Osteoblast (primary cell): ENCODE measurements at regions not wholly inside any gene's neighbourhood (a gene's known extent, or its start where the extent isn't known, plus 50 kb on each side); places are given as distances from the start of the nearest gene placed in this dataset.

Source experiments
- DNase-seq: peaks from one replicate; pipeline ENCODE4 v3.0.0; 2011; ENCODE audit warnings: low spot score, mixed read lengths; ENCODE audit not compliant: insufficient read length; ENCODE audit errors: missing footprints
- H2AFZ ChIP-seq: 2 replicates; pipeline ENCODE4 v1.6.0; 2011; ENCODE audit warnings: mild to moderate bottlenecking, low read length
- H3K27ac ChIP-seq: 2 replicates; pipeline ENCODE4 v1.5.1; 2011; ENCODE audit warnings: mild to moderate bottlenecking, low read depth, low read length, moderate library complexity
- H3K27me3 ChIP-seq: 2 replicates; pipeline ENCODE4 v1.6.0; 2012; ENCODE audit warnings: mild to moderate bottlenecking, control low read depth, inconsistent platforms, low read length, moderate library complexity; ENCODE audit not compliant: insufficient read depth
- H3K36me3 ChIP-seq: 2 replicates; pipeline ENCODE4 v1.5.1; 2011; ENCODE audit warnings: mild to moderate bottlenecking, low read length, control low read depth, moderate library complexity; ENCODE audit not compliant: insufficient read depth
- H3K4me1 ChIP-seq: 2 replicates; pipeline ENCODE4 v1.5.1; 2011; ENCODE audit warnings: mild to moderate bottlenecking, low read length, control low read depth, moderate library complexity; ENCODE audit not compliant: insufficient read depth
- H3K4me2 ChIP-seq: 2 replicates; pipeline ENCODE4 v1.6.0; 2011; ENCODE audit warnings: mild to moderate bottlenecking, low read length; ENCODE audit not compliant: insufficient read depth
- H3K4me3 ChIP-seq: fragments of 200-600 bp; sonication (generic); 3 replicates; pipeline ENCODE4 v1.5.1; 2012; ENCODE audit warnings: mild to moderate bottlenecking, low read length, inconsistent platforms; ENCODE audit not compliant: insufficient read depth
- H3K79me2 ChIP-seq: 2 replicates; pipeline ENCODE4 v1.6.0; 2012; ENCODE audit warnings: mild to moderate bottlenecking, low read length, control low read depth, inconsistent platforms; ENCODE audit not compliant: insufficient read depth
- H3K9me3 ChIP-seq: 2 replicates; pipeline ENCODE4 v1.5.1; 2011; ENCODE audit warnings: low read depth, low read length, control low read depth
- H4K20me1 ChIP-seq: 2 replicates; pipeline ENCODE4 v1.6.0; 2012; ENCODE audit warnings: mild to moderate bottlenecking, low read length, control low read depth; ENCODE audit not compliant: insufficient read depth
- TF ChIP-seq, protein P1 (sequence below): IDR thresholded peaks from 2 replicates; pipeline ENCODE4 v1.5.1; 2011; ENCODE audit warnings: mild to moderate bottlenecking, low read depth, low read length, moderate library complexity; ENCODE audit errors: extremely low read depth

DNA sequence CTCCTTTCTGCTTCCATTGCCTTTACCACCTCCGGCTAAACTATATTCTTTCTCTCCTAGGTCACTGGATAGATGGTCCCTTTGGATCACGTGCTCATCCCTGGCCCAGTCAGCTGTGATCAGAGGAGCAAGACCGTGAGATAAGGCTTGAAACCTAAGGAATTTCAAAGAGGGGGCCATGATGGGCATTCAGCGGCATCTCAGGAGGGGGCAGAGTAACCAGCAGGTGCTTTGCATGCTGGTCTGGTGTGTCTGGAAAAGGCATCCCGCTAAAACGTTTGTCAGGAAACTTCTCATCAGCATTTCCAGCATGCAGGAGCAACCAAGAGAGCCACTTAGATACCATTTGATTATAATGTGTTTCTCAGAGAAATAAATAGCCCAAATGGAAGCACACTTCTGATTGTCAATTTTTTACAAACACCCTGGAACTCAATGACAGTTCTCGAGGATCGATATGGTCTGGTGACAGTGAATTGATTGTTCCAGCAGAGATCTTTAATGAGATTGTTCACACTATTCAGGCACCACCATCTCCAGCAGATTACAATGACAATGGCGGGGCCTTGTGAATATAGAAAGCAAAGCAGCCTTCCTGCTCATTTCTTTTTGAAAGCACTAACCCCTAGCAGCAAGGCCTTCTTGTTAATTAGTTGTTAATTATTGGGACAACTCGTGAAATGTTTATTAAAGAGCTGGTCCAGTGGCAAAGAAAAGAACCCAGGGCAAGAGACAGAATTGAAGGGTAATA, 327.1 kb downstream of the PTTG2 start:
- H4K20me1 ChIP-seq, result no peaks in the 10 kb centered on the region
- no peak overlapping the region for H3K4me2 ChIP-seq
- DNase-seq, result no peak
- H3K36me3 ChIP-seq, result no peaks in the 10 kb centered on the region
- H3K27ac ChIP-seq, result no peak overlapping the region
- no peak overlapping the region for H2AFZ ChIP-seq
- peaks cover 2% of the 10 kb centered on the region for H3K27me3 ChIP-seq
- no peak overlapping the region for H3K4me3 ChIP-seq
- TF ChIP-seq, protein P1, sequence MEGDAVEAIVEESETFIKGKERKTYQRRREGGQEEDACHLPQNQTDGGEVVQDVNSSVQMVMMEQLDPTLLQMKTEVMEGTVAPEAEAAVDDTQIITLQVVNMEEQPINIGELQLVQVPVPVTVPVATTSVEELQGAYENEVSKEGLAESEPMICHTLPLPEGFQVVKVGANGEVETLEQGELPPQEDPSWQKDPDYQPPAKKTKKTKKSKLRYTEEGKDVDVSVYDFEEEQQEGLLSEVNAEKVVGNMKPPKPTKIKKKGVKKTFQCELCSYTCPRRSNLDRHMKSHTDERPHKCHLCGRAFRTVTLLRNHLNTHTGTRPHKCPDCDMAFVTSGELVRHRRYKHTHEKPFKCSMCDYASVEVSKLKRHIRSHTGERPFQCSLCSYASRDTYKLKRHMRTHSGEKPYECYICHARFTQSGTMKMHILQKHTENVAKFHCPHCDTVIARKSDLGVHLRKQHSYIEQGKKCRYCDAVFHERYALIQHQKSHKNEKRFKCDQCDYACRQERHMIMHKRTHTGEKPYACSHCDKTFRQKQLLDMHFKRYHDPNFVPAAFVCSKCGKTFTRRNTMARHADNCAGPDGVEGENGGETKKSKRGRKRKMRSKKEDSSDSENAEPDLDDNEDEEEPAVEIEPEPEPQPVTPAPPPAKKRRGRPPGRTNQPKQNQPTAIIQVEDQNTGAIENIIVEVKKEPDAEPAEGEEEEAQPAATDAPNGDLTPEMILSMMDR, result no peak
- H3K79me2 ChIP-seq, result no peaks in the 10 kb centered on the region
- no peaks in the 10 kb centered on the region for H3K9me3 ChIP-seq
- peaks cover 13% of the 10 kb centered on the region for H3K4me1 ChIP-seq

DNA sequence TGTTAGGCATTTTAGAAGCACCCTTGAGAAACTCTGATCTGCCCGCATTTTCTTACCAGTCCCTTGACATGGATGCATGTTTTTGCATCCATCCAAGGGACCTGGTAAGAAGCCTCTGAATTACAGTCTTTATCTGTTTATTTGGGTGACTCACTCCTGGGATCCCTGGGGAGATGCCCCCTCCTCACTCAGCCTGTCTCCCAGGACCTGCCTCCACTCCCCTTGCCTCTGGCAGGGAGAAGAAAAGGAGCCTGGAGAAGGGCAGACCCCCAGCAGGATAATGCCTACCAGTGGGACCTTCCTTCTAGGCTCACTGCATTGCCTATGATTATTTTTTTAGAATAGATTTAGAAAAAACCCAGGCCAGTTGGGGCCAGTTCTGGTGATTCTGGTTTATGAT, 329.4 kb downstream of the PTTG2 start:
- no peak for DNase-seq
- TF ChIP-seq, protein P1, result no peak

DNA sequence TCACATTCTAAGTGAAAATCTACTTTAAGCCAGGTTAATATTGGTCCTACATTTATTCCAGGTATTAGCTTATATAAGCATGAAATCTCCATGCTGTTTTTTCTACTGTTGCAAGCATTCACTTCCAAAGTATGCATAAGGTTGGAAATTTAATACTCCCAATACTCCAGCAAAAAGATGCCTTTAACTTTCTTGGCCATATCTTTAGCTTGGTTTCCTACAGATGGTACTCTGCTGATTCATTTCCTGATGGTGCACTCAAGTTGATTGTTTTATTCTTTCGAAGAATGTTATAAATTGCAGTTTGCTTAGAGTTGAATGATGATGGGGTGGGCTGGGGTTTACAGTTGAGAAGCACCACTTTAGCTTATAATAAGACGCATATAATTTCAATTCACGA, 330.2 kb downstream of the PTTG2 start:
- DNase-seq, result no peak
- Histone ChIP-seq H3K4me2 (no peak overlapping the region), H3K4me3 (no peak overlapping the region), H2AFZ (no peak overlapping the region), H3K4me1 (peaks cover 9% of the 10 kb centered on the region), H3K27ac (no peak overlapping the region), H4K20me1 (no peaks in the 10 kb centered on the region), H3K9me3 (peaks cover 9% of the 10 kb centered on the region), H3K27me3 (peaks cover 2% of the 10 kb centered on the region), H3K36me3 (no peaks in the 10 kb centered on the region), H3K79me2 (no peaks in the 10 kb centered on the region)
- TF ChIP-seq, protein P1, result no peak

More for the DNA sequence above, 329.4 kb downstream of the PTTG2 start:
- Histone ChIP-seq H3K27ac (no peak overlapping the region), H3K4me3 (no peak overlapping the region), H3K4me2 (no peak overlapping the region), H3K79me2 (no peaks in the 10 kb centered on the region), H3K4me1 (peaks cover 13% of the 10 kb centered on the region), H3K9me3 (peaks cover 9% of the 10 kb centered on the region), H4K20me1 (no peaks in the 10 kb centered on the region), H2AFZ (no peak overlapping the region), H3K27me3 (peaks cover 2% of the 10 kb centered on the region), H3K36me3 (no peaks in the 10 kb centered on the region)

DNA sequence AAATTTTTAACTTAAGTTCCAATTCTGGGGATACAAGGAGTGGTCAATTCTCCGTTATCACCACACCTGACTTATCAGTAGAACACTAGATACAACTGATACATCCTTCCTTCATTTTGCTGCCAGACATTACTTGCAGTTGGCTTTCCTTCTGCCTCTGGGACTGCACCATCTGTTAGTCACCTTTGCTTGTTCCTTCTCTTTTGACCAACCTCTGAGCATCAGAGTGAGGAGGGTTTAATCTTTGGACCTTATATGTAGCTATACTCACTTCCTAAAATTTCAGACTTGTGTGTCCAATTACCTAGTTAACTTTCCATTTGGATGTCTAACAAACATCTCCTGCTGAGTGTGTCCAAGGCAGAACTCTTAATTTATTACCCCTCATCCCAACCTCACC, 330.7 kb downstream of the PTTG2 start:
- Histone ChIP-seq H3K4me3 (no peak overlapping the region), H3K4me2 (no peak overlapping the region), H3K79me2 (no peaks in the 10 kb centered on the region), H3K9me3 (peaks cover 9% of the 10 kb centered on the region), H3K27ac (no peak overlapping the region), H3K27me3 (peaks cover 2% of the 10 kb centered on the region), H2AFZ (no peak overlapping the region), H4K20me1 (no peaks in the 10 kb centered on the region), H3K36me3 (no peaks in the 10 kb centered on the region), H3K4me1 (peaks cover 9% of the 10 kb centered on the region)
- DNase-seq, result no peak
- TF ChIP-seq, protein P1, result no peak
